DOHH2 (cell line): ENCODE measurements at regions not wholly inside any gene's neighbourhood (a gene's known extent, or its start where the extent isn't known, plus 50 kb on each side); places are given as distances from the start of the nearest gene placed in this dataset.

Experiments
- H3F3A ChIP-seq: fragments of 200-600 bp; sonication (generic), shearing (Covaris generic); 2 replicates; pipeline ENCODE4 v1.6.0; 2016; ENCODE audit warnings: antibody characterized with exemption, mild to moderate bottlenecking; ENCODE audit not compliant: control insufficient read depth, insufficient read depth
- H3K27ac ChIP-seq: fragments of 200-600 bp; sonication (generic); 2 replicates; pipeline ENCODE4 v1.5.1; 2014; ENCODE audit warnings: low read depth, mild to moderate bottlenecking, low read length, moderate library complexity
- H3K27me3 ChIP-seq: fragments of 200-600 bp; sonication (generic); 2 replicates; pipeline ENCODE4 v1.6.1; 2014; ENCODE audit warnings: mild to moderate bottlenecking, low read length, mixed read lengths; ENCODE audit not compliant: control insufficient read depth
- H3K36me3 ChIP-seq: fragments of 200-600 bp; sonication (generic); 2 replicates; pipeline ENCODE4 v1.6.1; 2014; ENCODE audit warnings: mild to moderate bottlenecking, low read length, moderate library complexity, mixed read lengths; ENCODE audit not compliant: control insufficient read depth
- H3K4me1 ChIP-seq: fragments of 200-600 bp; sonication (generic); 2 replicates; pipeline ENCODE4 v1.6.1; 2014; ENCODE audit warnings: mild to moderate bottlenecking, low read length, mixed read lengths; ENCODE audit not compliant: control insufficient read depth
- H3K4me2 ChIP-seq: fragments of 200-600 bp; sonication (generic); 2 replicates; pipeline ENCODE4 v1.6.0; 2014; ENCODE audit warnings: mild to moderate bottlenecking, low read length, moderate library complexity
- H3K4me3 ChIP-seq: fragments of 200-600 bp; sonication (generic); 2 replicates; pipeline ENCODE4 v1.5.1; 2014; ENCODE audit warnings: mild to moderate bottlenecking, low read length, mixed read lengths
- H3K79me2 ChIP-seq: fragments of 200-600 bp; sonication (generic); 2 replicates; pipeline ENCODE4 v1.6.1; 2014; ENCODE audit warnings: mild to moderate bottlenecking, low read length, mixed read lengths; ENCODE audit not compliant: control insufficient read depth
- H3K9me2 ChIP-seq: fragments of 200-600 bp; sonication (generic); replicated peaks from 2 replicates; pipeline ENCODE4 v1.6.1; 2014; ENCODE audit warnings: mild to moderate bottlenecking, low read length, mixed read lengths; ENCODE audit not compliant: control insufficient read depth
- H3K9me3 ChIP-seq: fragments of 200-600 bp; sonication (generic); 2 replicates; pipeline ENCODE4 v1.6.1; 2014; ENCODE audit warnings: antibody characterized with exemption, low read length, mixed read lengths; ENCODE audit not compliant: control insufficient read depth, insufficient read depth
- H4K20me1 ChIP-seq: fragments of 200-600 bp; sonication (generic); 2 replicates; pipeline ENCODE4 v1.6.0; 2014; ENCODE audit warnings: low read depth, mild to moderate bottlenecking, antibody characterized with exemption, low read length, moderate library complexity; ENCODE audit not compliant: control insufficient read depth, insufficient read depth
- EZH2phosphoT487 ChIP-seq: fragments of 200-600 bp; sonication (generic); IDR thresholded peaks from 2 replicates; pipeline ENCODE4 v1.6.1; 2017; ENCODE audit warnings: borderline replicate concordance, mild to moderate bottlenecking, antibody characterized with exemption, low read length, moderate library complexity, mixed read lengths
- TF ChIP-seq, protein P1 (sequence below): fragments of 200-600 bp; sonication (generic); IDR thresholded peaks from one replicate; pipeline ENCODE4 v1.5.1; 2014; ENCODE audit warnings: antibody characterized with exemption, mild to moderate bottlenecking, low read depth, low read length; ENCODE audit not compliant: poor library complexity, severe bottlenecking

DNA sequence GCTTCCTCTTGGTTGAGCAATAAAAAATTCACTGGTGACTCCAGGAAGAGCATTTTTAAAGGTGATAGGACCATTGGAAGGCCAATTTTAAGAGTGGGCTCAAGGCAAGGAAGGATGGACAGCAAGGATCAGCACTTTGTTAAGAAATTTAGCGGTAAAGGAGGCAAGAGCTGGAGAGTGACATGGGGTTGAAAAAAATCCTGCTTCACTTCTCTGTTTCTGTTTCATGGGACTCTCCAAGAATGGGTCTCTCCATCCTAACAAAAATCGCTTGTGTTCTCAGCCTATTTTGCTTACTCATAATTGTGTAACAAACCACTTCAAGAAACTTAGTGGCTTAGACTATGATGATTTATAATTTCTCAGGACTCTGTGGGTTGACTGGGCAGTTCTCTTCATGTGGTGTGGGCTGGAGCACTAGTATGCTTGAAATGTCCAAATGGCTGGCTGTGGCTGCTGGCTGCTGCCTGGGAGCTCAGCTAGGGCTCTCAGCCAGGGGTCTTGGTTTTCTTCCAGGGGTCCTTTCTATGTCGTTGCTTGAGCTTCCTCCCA is 59.8 kb upstream of the ZNRF2 start:
- H3K9me3 ChIP-seq: peaks cover 10% of the 10 kb centered on the region; the same call in 1 of the 2 replicates
- H3K4me3 ChIP-seq: no peak overlapping the region
- no peaks in the 10 kb centered on the region for H4K20me1 ChIP-seq
- H3K9me2 ChIP-seq: no peaks in the 10 kb centered on the region
- H3K4me1 ChIP-seq: peaks cover 33% of the 10 kb centered on the region
- H3K4me2 ChIP-seq: peak overlapping the region; percentile 73
- peaks cover 9% of the 10 kb centered on the region for H3F3A ChIP-seq
- no peaks in the 10 kb centered on the region for H3K27me3 ChIP-seq
- no peaks in the 10 kb centered on the region for H3K79me2 ChIP-seq
- no peak overlapping the region for H3K27ac ChIP-seq
- no peaks in the 10 kb centered on the region for H3K36me3 ChIP-seq
- TF ChIP-seq EZH2phosphoT487: no peak
- TF ChIP-seq, protein P1, sequence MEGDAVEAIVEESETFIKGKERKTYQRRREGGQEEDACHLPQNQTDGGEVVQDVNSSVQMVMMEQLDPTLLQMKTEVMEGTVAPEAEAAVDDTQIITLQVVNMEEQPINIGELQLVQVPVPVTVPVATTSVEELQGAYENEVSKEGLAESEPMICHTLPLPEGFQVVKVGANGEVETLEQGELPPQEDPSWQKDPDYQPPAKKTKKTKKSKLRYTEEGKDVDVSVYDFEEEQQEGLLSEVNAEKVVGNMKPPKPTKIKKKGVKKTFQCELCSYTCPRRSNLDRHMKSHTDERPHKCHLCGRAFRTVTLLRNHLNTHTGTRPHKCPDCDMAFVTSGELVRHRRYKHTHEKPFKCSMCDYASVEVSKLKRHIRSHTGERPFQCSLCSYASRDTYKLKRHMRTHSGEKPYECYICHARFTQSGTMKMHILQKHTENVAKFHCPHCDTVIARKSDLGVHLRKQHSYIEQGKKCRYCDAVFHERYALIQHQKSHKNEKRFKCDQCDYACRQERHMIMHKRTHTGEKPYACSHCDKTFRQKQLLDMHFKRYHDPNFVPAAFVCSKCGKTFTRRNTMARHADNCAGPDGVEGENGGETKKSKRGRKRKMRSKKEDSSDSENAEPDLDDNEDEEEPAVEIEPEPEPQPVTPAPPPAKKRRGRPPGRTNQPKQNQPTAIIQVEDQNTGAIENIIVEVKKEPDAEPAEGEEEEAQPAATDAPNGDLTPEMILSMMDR: no peak

DNA sequence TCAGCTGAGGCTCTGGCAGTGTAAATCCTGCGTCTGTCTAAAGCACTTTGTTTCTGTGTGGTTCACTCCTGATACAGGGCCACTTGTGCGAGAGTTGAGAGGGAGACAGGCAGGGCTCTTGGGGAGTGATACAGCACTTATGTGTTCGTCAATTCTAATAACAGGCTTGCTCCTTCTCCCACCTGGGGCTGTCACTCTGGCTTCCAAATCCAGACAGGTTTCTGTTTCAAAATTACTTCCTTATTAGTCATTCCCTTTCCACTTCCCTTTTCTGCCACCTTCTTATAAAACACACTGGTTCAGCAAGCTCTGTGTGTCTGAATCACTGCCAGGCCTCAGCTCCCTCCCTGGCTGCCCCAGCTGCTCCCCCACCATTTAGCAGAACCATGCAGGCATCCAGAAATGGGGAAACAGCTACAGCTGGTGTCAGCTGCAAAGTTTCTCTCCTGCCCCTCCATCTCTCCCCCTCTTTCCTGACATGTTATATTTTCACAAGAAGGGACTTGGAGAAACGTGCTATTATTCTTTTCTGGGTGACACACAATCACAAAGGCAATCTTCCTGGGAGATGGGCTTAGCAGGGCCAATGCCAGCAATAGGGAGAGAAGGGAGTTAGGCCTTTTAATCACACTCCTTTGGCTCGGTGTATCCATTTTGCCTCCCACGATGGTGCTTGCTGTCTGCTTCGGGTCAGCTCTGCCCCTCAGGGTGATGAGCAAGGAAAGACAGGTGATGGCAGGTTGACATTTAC is 58.4 kb upstream of the ZNRF2 start:
- Histone ChIP-seq H3K27ac (peak overlapping the region; percentile 48), H3K4me2 (peak overlapping the region; percentile 73), H3K36me3 (no peaks in the 10 kb centered on the region), H3K4me3 (peak overlapping the region; percentile 51), H4K20me1 (no peaks in the 10 kb centered on the region), H3K79me2 (no peaks in the 10 kb centered on the region), H3F3A (peaks cover 9% of the 10 kb centered on the region), H3K9me2 (no peaks in the 10 kb centered on the region), H3K9me3 (peaks cover 4% of the 10 kb centered on the region; the same call in 1 of the 2 replicates), H3K4me1 (peaks cover 33% of the 10 kb centered on the region), H3K27me3 (no peaks in the 10 kb centered on the region)
- TF ChIP-seq EZH2phosphoT487: no peak
- TF ChIP-seq, protein P1: no peak

GRCh38 chr7:30226614-30227268 is 57.7 kb upstream of the ZNRF2 start:
- Histone ChIP-seq H3F3A (peaks cover 9% of the 10 kb centered on the region), H3K9me2 (no peaks in the 10 kb centered on the region), H4K20me1 (no peaks in the 10 kb centered on the region), H3K4me2 (peak overlapping the region; percentile 73; the same call in 1 of the 2 replicates), H3K36me3 (no peaks in the 10 kb centered on the region), H3K9me3 (peaks cover 4% of the 10 kb centered on the region; the same call in 1 of the 2 replicates), H3K27ac (peak overlapping the region; percentile 48), H3K79me2 (no peaks in the 10 kb centered on the region), H3K4me1 (peaks cover 33% of the 10 kb centered on the region), H3K27me3 (no peaks in the 10 kb centered on the region), H3K4me3 (no peak overlapping the region)
- TF ChIP-seq, protein P1: peak; percentile 50
- no peak for TF ChIP-seq EZH2phosphoT487
